Right cardiac atrium (tissue), 5 donors: ENCODE measurements at regions not wholly inside any gene's neighbourhood (a gene's known extent, or its start where the extent isn't known, plus 50 kb on each side); places are given as distances from the start of the nearest gene placed in this dataset.

Experiments used
- ATAC-seq, 2 donors: fragments of 200-7000 bp; cut with Tn5 transposase; one replicate each; pipeline versions ENCODE4 v1.8.0 to v1.9.1; 2020; ENCODE audit warnings: moderate library complexity in 2 of 2, mild to moderate bottlenecking in 1 of 2
- DNase-seq, 3 donors: peaks; one replicate each; pipeline ENCODE4 v3.0.0-alpha.2; 2020
- H3K27ac ChIP-seq: one replicate; pipeline ENCODE4 v1.5.1; 2013; ENCODE audit warnings: mild to moderate bottlenecking, low read length, control low read depth, moderate library complexity
- H3K27me3 ChIP-seq: one replicate; pipeline ENCODE4 v1.6.1; 2013; ENCODE audit not compliant: control insufficient read depth, insufficient read depth
- H3K4me1 ChIP-seq: one replicate; pipeline ENCODE4 v1.6.1; 2013; ENCODE audit warnings: low read length; ENCODE audit not compliant: control insufficient read depth, insufficient read depth
- H3K4me3 ChIP-seq: one replicate; pipeline ENCODE4 v1.5.1; 2013; ENCODE audit warnings: low read length, control low read depth
- H3K9me3 ChIP-seq: one replicate; pipeline ENCODE4 v1.6.1; 2013; ENCODE audit warnings: low read length; ENCODE audit not compliant: control insufficient read depth
- WGBS: extraction: QIAGEN DNeasy Blood & Tissue Kit; methylation state at CpG from one replicate; pipeline ENCODE4 v1.1.7; 2013; 5-methylcytosine and 5-hydroxymethylcytosine counted together
- intact Hi-C, 4 donors: fragments of 100-400 bp; cut with DNase I; formaldehyde crosslinking; loops; one replicate each; pipeline versions ENCODE4 v1.11.0 to v1.14.0; 2022 to 2023
- donor health status: healthy with polysubstance abuse.
- donor health status: DM: no; HTN: yes; CAD: no.
- donor health status: DM: no; HTN: no; CAD: no.
- donor health status: DM: no; HTN: yes; CAD: no; lungs with severe emphysema.
- donor health status: DM: yes; HTN: yes; CAD: no.

DNA sequence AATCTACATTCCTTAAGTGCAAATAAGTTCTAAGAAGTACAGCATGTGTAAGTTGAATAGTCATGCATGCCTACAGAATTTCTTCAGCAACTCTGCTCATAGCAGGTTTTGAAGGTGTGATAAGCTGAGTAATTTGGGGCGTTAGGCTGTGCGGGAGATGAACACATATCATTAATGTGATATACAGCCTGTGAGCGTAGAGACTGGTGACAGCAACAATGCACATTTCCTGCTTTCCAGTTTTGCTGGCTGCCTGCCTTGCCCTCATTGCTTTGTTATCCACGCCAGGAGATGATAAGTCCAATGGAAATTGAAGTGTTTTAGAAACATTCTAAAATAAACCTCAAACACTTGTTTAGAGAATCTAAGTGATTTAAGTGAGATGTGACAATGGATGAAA, 1709.4 kb downstream of the ARAP2 start:
- WGBS, result 11% methylated on average over 4 of the region's 4 CpGs
- Histone ChIP-seq H3K4me3 (no peak overlapping the region), H3K27me3 (no peaks in the 10 kb centered on the region), H3K9me3 (no peaks in the 10 kb centered on the region), H3K27ac (no peak overlapping the region), H3K4me1 (no peaks in the 10 kb centered on the region)
- no peak for DNase-seq
- intact Hi-C loops, result no loop called here
- no peak for ATAC-seq

DNA sequence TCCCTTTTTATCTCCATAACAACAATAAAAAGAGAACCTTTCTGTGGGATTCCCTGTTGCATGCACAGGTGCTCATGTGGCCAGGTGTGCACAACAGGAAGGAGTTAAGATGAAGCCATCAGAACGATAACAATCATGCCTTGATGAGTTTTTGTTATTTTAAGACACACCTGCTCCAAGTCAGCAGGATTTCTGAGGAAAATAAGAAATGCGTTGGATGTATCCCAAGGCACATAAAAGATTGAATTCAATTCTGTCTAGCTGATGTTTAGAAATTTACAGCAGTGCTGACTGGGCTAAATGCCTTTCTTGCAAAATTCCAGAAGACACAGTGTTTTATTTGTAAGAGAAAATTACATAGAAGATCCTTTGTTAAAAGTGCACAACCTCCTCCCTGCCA, 1678.2 kb downstream of the ARAP2 start:
- no peaks in the 10 kb centered on the region for H3K27me3 ChIP-seq
- 61% methylated on average over 2 of the region's 2 CpGs for WGBS
- intact Hi-C loops, result no loop called here
- no peaks in the 10 kb centered on the region for H3K4me1 ChIP-seq
- no peaks in the 10 kb centered on the region for H3K9me3 ChIP-seq
- ATAC-seq (no peak), DNase-seq (no peak)
- H3K4me3 ChIP-seq, result no peak overlapping the region
- no peak overlapping the region for H3K27ac ChIP-seq

DNA sequence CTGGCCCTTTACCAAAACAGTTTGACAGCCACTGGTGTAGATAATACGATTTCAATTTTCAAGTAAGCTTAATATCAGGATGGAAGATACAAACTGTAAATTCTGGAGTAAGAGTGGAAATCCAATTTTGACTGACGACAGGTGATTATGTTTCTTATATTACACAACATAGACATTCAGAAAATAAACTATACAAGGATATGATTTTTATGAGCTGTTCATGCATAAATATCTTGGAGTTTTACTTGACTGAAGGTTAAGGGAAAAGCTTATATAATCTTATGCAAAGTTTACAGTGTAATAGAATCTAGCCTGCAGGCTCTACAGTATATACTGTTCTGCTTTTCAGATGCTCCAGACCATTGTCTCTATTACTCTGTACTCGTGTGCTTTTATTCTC, 1672.3 kb downstream of the ARAP2 start:
- DNase-seq, result no peak
- intact Hi-C loops, result no loop called here

DNA sequence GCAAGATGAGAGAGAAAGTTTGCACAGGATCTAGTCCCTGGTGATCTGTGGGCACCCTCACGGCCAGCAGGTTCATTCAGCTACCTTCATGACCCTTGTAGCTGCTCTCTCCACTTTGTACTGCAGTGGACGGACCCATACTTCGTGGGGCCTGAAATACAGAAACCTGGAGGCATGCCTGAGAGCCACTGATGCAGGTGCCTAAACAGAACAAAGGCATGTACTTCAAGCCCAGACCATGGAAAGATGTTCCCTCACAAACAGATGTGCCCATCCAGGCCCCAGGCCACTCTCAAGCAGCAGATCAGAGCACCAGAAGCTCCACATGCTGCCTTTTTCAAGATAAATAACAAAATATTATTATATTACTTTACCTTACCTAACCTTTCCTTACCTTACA, 1629.0 kb downstream of the ARAP2 start:
- no peak for ATAC-seq
- WGBS, result 67% methylated on average over 3 of the region's 3 CpGs

More for the DNA sequence above, 1672.3 kb downstream of the ARAP2 start:
- H3K27ac ChIP-seq, result no peak overlapping the region
- H3K4me1 ChIP-seq, result no peaks in the 10 kb centered on the region
- H3K9me3 ChIP-seq, result no peaks in the 10 kb centered on the region
- H3K27me3 ChIP-seq, result no peaks in the 10 kb centered on the region
- ATAC-seq, result no peak
- H3K4me3 ChIP-seq, result no peak overlapping the region
- 66% methylated on average over 3 of the region's 3 CpGs for WGBS

DNA sequence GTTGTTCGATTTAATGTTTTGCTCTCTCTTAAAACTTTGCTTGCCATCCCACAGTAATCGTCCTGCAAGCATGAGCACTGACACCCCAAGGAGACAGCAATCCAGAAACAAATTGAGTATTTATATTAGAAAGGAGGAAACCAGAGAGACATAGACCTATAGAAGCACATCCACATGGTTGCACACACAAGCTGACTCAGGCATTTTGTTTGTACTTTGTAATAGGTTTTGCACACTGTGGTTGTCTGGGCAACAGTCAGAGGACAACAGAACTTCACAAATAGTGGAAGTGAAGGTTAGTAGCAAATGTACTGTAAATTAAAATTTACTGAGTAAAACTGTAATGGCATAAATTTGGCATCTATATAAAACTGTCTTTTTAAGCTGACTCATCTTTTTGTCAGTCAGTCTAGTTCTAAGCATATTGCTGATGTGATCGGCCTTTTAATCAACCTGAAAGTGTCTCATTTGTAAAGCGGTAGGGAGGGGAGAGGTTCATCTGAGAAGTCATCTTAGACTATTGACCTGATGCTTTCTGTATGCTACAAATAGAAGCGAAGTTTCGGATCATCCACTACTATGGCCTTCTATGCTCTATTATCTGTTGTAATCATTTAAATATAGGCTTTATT, 1624.7 kb downstream of the ARAP2 start:
- Histone ChIP-seq H3K4me1 (no peaks in the 10 kb centered on the region), H3K27ac (no peak overlapping the region), H3K27me3 (no peaks in the 10 kb centered on the region), H3K9me3 (no peaks in the 10 kb centered on the region), H3K4me3 (no peak overlapping the region)
- intact Hi-C loops, result no loop called here
- ATAC-seq (no peak), DNase-seq (no peak)
- WGBS, result 75% methylated on average over 6 of the region's 6 CpGs

More for the DNA sequence above, 1629.0 kb downstream of the ARAP2 start:
- peak in 1 of 3 donors; percentile 6 for DNase-seq
- no peak overlapping the region for H3K27ac ChIP-seq
- H3K27me3 ChIP-seq, result no peaks in the 10 kb centered on the region
- H3K9me3 ChIP-seq, result no peaks in the 10 kb centered on the region
- no peak overlapping the region for H3K4me3 ChIP-seq
- intact Hi-C loops, result no loop called here
- no peaks in the 10 kb centered on the region for H3K4me1 ChIP-seq

DNA sequence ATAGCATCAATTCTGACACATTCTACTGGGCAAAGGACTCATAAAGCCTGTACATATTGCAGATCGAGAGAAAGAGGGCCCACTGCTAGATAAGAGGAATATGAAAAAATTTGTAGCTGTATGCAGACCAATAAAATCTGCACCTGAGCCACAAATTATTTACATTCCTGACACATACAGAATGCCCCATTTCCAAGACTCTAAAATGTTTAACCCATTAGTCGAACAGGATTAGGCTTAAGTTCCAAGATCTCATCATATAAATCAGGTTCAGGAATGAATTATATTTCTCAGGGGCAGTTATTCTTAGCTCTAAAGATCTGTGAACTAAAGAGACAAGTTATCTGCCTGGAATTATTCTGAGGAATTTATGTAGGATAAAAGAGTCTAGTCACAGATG, 1615.8 kb downstream of the ARAP2 start:
- intact Hi-C loops, result no loop called here
- H3K27me3 ChIP-seq, result no peaks in the 10 kb centered on the region

DNA sequence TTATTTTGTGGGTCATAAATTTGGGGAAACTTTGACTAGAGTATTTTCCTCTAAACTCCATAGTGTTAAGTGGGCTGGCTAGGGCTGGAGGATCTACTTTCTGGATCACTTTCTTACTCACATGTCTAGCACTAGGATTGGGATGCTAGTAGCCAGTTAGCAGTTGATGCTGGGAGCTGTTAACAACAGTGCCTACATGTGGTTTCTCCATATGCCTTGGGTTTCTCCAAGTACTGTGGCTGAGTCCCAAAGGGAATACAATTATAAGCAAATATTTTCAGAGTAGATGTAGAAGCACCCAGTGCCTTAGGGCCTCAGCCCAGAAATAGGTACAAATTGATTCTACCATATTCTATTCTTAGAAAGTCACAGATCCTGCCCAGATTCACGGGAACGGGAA, 1614.9 kb downstream of the ARAP2 start:
- WGBS, result 74% methylated on average over 2 of the region's 2 CpGs
- DNase-seq (no peak), ATAC-seq (no peak)
- intact Hi-C loops, result no loop called here
- Histone ChIP-seq H3K9me3 (no peaks in the 10 kb centered on the region), H3K27ac (no peak overlapping the region), H3K27me3 (no peaks in the 10 kb centered on the region), H3K4me1 (no peaks in the 10 kb centered on the region), H3K4me3 (no peak overlapping the region)

More for the DNA sequence above, 1615.8 kb downstream of the ARAP2 start:
- WGBS, result 58% methylated on average over 2 of the region's 2 CpGs
- Histone ChIP-seq H3K9me3 (no peaks in the 10 kb centered on the region), H3K4me3 (no peak overlapping the region), H3K4me1 (no peaks in the 10 kb centered on the region), H3K27ac (no peak overlapping the region)
- DNase-seq, result no peak
- no peak for ATAC-seq

DNA sequence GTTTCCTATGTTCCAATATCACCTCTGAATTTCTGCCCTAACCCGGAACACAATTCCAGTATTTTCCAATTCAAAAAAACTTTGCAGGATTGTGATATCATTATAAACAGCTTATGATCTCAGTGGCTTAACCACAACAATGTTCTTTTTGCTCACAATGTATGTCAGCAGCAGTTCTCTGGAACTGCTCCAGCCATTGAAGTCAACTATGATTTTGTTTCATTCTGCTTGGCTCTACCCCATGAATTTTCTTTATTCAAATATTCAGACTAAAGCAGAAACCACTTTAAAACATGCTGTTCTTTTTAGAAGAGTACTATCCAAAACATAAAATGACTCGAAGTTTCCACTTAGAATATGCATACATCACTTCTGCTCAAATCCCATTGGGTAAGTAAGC, 1611.1 kb downstream of the ARAP2 start:
- Histone ChIP-seq H3K4me1 (no peaks in the 10 kb centered on the region), H3K4me3 (no peak overlapping the region), H3K27ac (no peak overlapping the region), H3K9me3 (no peaks in the 10 kb centered on the region), H3K27me3 (no peaks in the 10 kb centered on the region)
- ATAC-seq (no peak), DNase-seq (no peak)
- 69% methylated on average over 2 of the region's 2 CpGs for WGBS
- intact Hi-C loops, result no loop called here

DNA sequence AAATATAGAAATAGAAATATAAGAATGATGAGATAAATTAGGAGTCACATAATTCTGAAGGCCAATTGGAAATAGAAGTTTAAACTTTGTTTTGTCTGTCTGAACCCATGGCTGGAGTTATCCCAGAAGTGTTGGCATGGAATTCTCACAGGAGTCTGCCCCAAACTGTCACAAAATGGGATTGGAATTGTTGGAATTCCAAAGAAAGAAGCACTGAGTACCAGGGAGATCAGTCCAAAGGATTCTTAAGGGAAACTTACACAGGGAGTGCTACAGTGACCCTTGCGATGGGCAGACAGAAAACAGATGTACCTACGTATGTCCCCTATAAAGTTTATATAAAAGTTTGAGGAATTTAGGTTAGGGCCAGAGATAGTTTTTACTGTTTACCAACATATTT, 1607.7 kb downstream of the ARAP2 start:
- 89% methylated on average over 2 of the region's 2 CpGs for WGBS
- no peak for ATAC-seq

DNA sequence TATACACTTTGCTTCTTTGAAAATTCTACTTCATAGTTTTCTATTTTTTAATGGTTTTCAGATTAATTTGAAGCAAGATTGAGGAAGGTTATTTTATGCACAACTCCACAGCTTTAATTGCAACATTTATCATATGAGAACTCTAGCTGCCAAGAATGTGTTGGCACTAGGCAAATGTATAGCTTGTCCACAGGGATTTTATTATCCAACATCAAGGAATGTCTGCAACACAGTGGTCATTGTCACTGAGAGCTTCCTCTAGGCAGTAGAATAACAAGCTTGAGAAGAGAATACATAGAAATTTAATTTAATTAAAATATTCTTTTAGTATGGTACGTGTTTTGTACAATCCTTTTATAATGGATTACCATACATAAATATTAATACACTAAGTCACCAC, 1600.8 kb downstream of the ARAP2 start:
- no peaks in the 10 kb centered on the region for H3K4me1 ChIP-seq
- intact Hi-C loops, result no loop called here
- no peaks in the 10 kb centered on the region for H3K9me3 ChIP-seq
- H3K27me3 ChIP-seq, result no peaks in the 10 kb centered on the region
- 49% methylated on average over 1 of the region's 1 CpG for WGBS
- H3K27ac ChIP-seq, result no peak overlapping the region
- H3K4me3 ChIP-seq, result no peak overlapping the region
- no peak for DNase-seq
- no peak for ATAC-seq

More for the DNA sequence above, 1607.7 kb downstream of the ARAP2 start:
- no peaks in the 10 kb centered on the region for H3K9me3 ChIP-seq
- H3K4me3 ChIP-seq, result no peak overlapping the region
- H3K27me3 ChIP-seq, result no peaks in the 10 kb centered on the region
- no peak overlapping the region for H3K27ac ChIP-seq
- no peak for DNase-seq
- no peaks in the 10 kb centered on the region for H3K4me1 ChIP-seq
- intact Hi-C loops, result no loop called here

DNA sequence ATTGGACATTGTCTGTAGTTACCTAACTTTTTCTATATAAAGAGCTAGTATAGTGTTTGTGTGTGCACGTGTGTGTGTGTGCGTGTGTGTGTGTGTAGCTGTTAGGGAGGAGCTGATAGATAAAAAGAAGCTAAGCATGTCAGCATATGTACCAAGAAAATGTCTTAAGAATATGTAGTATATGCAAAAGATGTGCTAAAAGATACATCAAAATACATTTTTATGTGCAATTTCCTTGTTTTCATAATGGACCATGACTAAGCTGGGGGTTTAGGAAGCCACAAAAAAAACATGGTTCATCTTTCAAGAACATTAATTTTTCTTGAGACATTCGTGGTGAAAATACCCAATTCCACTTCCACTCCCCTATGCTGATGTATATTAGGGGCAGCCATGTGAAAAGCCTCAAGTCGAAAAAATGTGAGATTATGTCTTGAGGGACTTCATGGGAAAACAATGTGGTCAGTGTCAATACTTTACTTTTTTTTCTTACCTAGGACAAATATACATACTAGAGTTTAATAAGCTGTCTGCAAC, 1599.7 kb downstream of the ARAP2 start:
- WGBS, result 64% methylated on average over 4 of the region's 4 CpGs
- Histone ChIP-seq H3K4me1 (no peaks in the 10 kb centered on the region), H3K27ac (no peak overlapping the region), H3K4me3 (no peak overlapping the region), H3K27me3 (no peaks in the 10 kb centered on the region), H3K9me3 (no peaks in the 10 kb centered on the region)
- no peak for ATAC-seq
- intact Hi-C loops, result no loop called here
- no peak for DNase-seq

DNA sequence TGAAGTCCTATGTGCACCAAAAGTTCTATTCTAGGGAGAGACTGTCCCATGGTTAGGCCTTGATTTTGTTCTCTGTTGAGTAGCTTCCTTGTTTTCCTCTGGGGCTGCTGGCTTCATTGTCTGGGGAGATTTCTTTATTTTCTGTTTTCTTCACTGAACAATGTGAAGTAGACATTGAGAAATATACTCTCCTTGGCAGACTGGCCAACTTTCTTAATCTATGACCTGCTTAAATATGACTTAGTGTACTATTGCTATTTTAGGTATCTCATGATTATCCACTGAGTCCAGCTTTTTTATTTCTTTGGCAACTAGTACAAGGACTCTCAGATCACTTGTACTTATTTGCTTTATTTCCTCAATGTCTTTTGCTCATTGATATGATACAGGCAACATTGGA, 1594.6 kb downstream of the ARAP2 start:
- Histone ChIP-seq H3K27me3 (no peaks in the 10 kb centered on the region), H3K27ac (no peak overlapping the region), H3K4me1 (no peaks in the 10 kb centered on the region), H3K4me3 (no peak overlapping the region), H3K9me3 (no peaks in the 10 kb centered on the region)
- intact Hi-C loops, result no loop called here
- ATAC-seq (no peak), DNase-seq (no peak)
